ENCODE measurements at regions not wholly inside any gene's neighbourhood (a gene's known extent, or its start where the extent isn't known, plus 50 kb on each side); places are given as distances from the start of the nearest gene placed in this dataset.

- no peak for TF ChIP-seq CTCF (conservative IDR thresholded peaks at IDR 0.05; ENCODE audit: low read length)
- TF ChIP-seq EZH2phosphoT487 (IDR thresholded peaks at IDR 0.05; ENCODE audit: borderline replicate concordance, low read depth, low read length) = no peak
Observed at GRCh38 chr3:70808881-70809280, 496.4 kb upstream of the MDFIC2 start.

Data from OCI-LY7 (cell line).